Activated CD4-positive, alpha-beta memory T cell treated with anti-CD3 and anti-CD28 coated beads for 36 hours (primary cell): ENCODE measurements at regions not wholly inside any gene's neighbourhood (a gene's known extent, or its start where the extent isn't known, plus 50 kb on each side); places are given as distances from the start of the nearest gene placed in this dataset.

Experiments
- CTCF ChIA-PET: fragments of 350-600 bp; sonication (Branson Sonifier 250); formaldehyde crosslinking; loops from one replicate; lab custom pipeline; 2021; ENCODE audit warnings: antibody characterized with exemption, inconsistent platforms; lab: Charles Lee
- POLR2A ChIA-PET: fragments of 350-600 bp; sonication (Branson Sonifier 250); formaldehyde crosslinking; loops from one replicate; lab custom pipeline; 2021; ENCODE audit warnings: antibody characterized with exemption; lab: Charles Lee
- DNase-seq: peaks from one replicate; pipeline ENCODE4 v3.0.0-alpha.2; 2020
- H3K27ac Mint-ChIP-seq: one replicate; pipeline ENCODE4 v1.8.0; 2021; ENCODE audit warnings: mixed read lengths
- H3K27me3 Mint-ChIP-seq: one replicate; pipeline ENCODE4 v1.8.0; 2021; ENCODE audit warnings: mixed read lengths
- H3K36me3 Mint-ChIP-seq: one replicate; pipeline ENCODE4 v1.8.0; 2021; ENCODE audit warnings: mixed read lengths
- H3K4me1 Mint-ChIP-seq: one replicate; pipeline ENCODE4 v1.8.0; 2021; ENCODE audit warnings: low read depth, mixed read lengths
- H3K4me3 Mint-ChIP-seq: one replicate; pipeline ENCODE4 v1.8.0; 2021; ENCODE audit warnings: mild to moderate bottlenecking, mixed read lengths
- H3K9me3 Mint-ChIP-seq: one replicate; pipeline ENCODE4 v1.8.0; 2021; ENCODE audit warnings: mixed read lengths
- intact Hi-C: fragments of 100-400 bp; cut with micrococcal nuclease; formaldehyde crosslinking; loops from one replicate; pipeline ENCODE4 v1.15.1; 2023

- Mint-ChIP-seq H3K36me3 (no peaks in the 10 kb centered on the region), H3K27me3 (no peaks in the 10 kb centered on the region), H3K4me3 (no peak overlapping the region), H3K9me3 (no peaks in the 10 kb centered on the region), H3K27ac (no peak overlapping the region), H3K4me1 (no peaks in the 10 kb centered on the region)
- ChIA-PET POLR2A (no interaction called here), CTCF (no interaction called here)
- DNase-seq, result no peak
- intact Hi-C loops, result no loop called here
These were observed 389.9 kb upstream of the PCDH9 start for GRCh38 chr13:67619995-67620380.

DNA sequence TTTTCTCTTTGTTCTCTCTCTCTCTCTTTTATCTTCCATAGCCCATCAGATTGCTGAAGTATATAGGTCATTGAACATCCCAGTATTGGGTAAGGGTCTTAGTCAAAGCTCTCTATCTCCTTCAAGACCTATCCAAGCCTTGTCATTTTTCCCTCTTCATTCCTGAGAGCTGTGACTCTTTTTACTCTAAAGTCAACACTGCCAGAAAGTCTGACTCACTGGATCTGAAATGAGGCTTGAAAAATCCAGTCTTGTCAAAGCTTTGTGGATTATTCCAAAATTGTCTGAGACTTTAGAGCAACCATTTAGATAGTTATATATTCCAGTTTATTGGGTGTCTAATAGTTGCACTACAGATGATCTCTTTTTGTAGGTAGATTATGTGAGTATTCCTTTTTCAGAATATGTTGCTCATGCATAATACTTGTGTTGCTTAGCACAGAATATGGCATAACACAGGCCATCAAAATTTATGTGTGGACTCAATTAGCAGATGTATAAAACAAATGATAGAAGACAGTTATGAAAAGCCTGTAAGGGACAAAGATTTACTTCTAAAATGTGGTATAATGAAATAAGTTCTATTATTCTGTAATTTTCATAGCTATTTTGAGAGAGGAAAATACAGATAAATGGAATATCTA lies 389.3 kb upstream of the PCDH9 start:
- intact Hi-C loops, result no loop called here

DNA sequence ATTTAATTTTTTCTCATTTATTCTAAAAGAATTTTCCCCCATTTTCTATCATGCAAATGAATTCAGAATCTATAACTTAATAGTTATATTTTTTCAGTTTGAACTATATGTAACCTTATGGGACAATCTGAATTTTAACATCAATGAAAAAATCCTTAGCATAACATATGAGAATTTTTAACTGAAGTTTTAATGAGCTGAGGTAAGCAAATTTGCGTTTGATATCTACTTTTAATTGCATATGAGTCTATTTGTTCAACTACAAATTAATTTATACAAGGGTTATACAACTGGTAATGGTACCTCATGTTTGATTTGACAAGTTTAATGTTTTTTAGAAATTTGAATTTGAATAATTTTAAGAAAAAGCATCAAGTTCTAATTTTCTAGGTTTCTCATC lies 384.4 kb upstream of the PCDH9 start:
- Mint-ChIP-seq H3K27ac (no peak overlapping the region), H3K27me3 (no peaks in the 10 kb centered on the region), H3K36me3 (no peaks in the 10 kb centered on the region), H3K4me1 (no peaks in the 10 kb centered on the region), H3K4me3 (no peak overlapping the region), H3K9me3 (no peaks in the 10 kb centered on the region)
- CTCF ChIA-PET, result interaction anchor here (0.5 kb wide), 1 partner anchor 388 kb away, joined by 3 read pairs; no protein-coding TSS in a partner anchor
- intact Hi-C loops, result no loop called here
- no peak for DNase-seq
- POLR2A ChIA-PET, result no interaction called here

More for the DNA sequence above, 389.3 kb upstream of the PCDH9 start:
- H3K9me3 Mint-ChIP-seq, result no peaks in the 10 kb centered on the region
- no peak overlapping the region for H3K4me3 Mint-ChIP-seq
- H3K36me3 Mint-ChIP-seq, result no peaks in the 10 kb centered on the region
- DNase-seq, result no peak
- CTCF ChIA-PET, result no interaction called here
- H3K27me3 Mint-ChIP-seq, result no peaks in the 10 kb centered on the region
- no peak overlapping the region for H3K27ac Mint-ChIP-seq
- POLR2A ChIA-PET, result no interaction called here
- H3K4me1 Mint-ChIP-seq, result no peaks in the 10 kb centered on the region

- DNase-seq, result no peak
- intact Hi-C loops, result no loop called here
- Mint-ChIP-seq H3K27ac (no peak overlapping the region), H3K27me3 (no peaks in the 10 kb centered on the region), H3K4me3 (no peak overlapping the region), H3K9me3 (no peaks in the 10 kb centered on the region), H3K36me3 (no peaks in the 10 kb centered on the region), H3K4me1 (no peaks in the 10 kb centered on the region)
- CTCF ChIA-PET, result no interaction called here
- POLR2A ChIA-PET, result no interaction called here
These were observed 383.9 kb upstream of the PCDH9 start for GRCh38 chr13:67614013-67614412.

DNA sequence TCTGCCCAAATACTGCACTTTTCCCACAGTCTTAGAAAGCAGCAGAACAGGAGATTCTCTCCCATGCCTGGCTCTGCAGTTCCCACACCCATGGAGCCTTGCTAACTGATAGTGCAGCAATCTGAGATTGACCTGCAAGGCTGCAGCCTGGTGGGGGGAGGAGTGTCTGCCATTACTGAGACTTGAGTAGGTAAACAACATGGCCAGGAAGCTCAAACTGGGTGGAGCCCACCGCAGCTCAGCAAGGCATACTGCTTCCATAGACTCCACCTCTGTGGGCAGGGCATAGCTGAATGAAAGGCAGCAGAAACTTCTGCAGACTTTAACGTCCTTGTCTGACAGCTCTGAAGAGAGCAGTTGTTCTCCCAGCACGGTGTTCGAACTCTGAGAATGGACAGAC lies 358.5 kb upstream of the PCDH9 start:
- no peaks in the 10 kb centered on the region for H3K36me3 Mint-ChIP-seq
- peaks cover 13% of the 10 kb centered on the region for H3K9me3 Mint-ChIP-seq
- H3K4me1 Mint-ChIP-seq, result no peaks in the 10 kb centered on the region
- ChIA-PET CTCF (no interaction called here), POLR2A (no interaction called here)
- intact Hi-C loops, result no loop called here
- no peak overlapping the region for H3K4me3 Mint-ChIP-seq
- no peaks in the 10 kb centered on the region for H3K27me3 Mint-ChIP-seq
- no peak overlapping the region for H3K27ac Mint-ChIP-seq
- no peak for DNase-seq

- Mint-ChIP-seq H3K4me1 (no peaks in the 10 kb centered on the region), H3K27ac (no peak overlapping the region), H3K4me3 (no peak overlapping the region), H3K36me3 (no peaks in the 10 kb centered on the region), H3K9me3 (peaks cover 5% of the 10 kb centered on the region), H3K27me3 (no peaks in the 10 kb centered on the region)
- DNase-seq, result no peak
- intact Hi-C loops, result no loop called here
- ChIA-PET CTCF (no interaction called here), POLR2A (no interaction called here)
These were observed 347.2 kb upstream of the PCDH9 start for GRCh38 chr13:67577361-67577760.

DNA sequence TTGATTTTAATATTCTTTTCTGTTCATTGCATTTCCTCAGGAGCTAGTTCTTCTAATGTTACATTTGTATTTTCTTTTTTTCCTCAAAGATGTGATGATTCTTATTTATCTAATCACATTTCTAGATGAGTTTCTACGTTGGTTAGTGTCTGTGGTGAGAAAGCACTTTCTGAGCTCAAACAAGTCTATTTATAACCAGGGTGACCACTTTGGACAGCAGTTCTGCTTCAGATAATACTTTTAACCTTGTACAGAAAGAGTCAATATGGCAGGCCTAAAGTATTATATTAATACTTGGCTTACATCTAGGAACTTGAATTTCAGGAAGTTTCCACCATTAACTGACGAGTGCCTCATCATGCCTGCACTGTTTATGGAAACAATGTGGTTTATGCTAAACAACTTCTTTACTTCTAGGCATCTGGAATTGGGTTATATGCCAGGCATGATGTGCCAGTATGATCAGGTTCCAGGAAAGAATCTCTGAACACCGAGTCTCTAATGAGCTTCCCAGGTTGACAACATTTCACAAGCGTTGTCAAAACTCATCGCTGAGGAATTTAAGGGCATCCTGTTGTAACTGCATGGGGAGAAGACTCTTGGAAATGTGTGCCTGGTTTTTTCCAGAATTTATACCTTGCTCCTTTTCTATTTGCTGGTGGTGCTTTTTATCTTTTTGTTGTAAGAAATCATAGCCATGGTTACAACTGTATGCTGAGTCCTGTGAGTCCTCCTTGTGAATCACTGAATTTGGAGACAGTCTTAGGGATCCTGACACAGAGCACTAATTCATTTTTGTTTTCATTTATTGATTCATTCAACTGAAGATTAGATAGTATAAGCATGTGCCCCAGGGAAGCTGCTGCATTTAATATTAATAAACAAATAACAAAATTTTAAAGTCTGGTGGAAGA lies 344.4 kb upstream of the PCDH9 start:
- Mint-ChIP-seq H3K36me3 (no peaks in the 10 kb centered on the region), H3K9me3 (peaks cover 12% of the 10 kb centered on the region), H3K27me3 (no peaks in the 10 kb centered on the region), H3K4me3 (no peak overlapping the region), H3K4me1 (no peaks in the 10 kb centered on the region), H3K27ac (no peak overlapping the region)
- POLR2A ChIA-PET, result no interaction called here
- intact Hi-C loops, result no loop called here
- CTCF ChIA-PET, result no interaction called here
- no peak for DNase-seq

- Mint-ChIP-seq H3K9me3 (peaks cover 14% of the 10 kb centered on the region), H3K27me3 (no peaks in the 10 kb centered on the region), H3K27ac (no peak overlapping the region), H3K36me3 (no peaks in the 10 kb centered on the region), H3K4me3 (no peak overlapping the region), H3K4me1 (no peaks in the 10 kb centered on the region)
- ChIA-PET CTCF (no interaction called here), POLR2A (no interaction called here)
- no peak for DNase-seq
- intact Hi-C loops, result no loop called here
These were observed 338.1 kb upstream of the PCDH9 start for GRCh38 chr13:67568205-67568604.

DNA sequence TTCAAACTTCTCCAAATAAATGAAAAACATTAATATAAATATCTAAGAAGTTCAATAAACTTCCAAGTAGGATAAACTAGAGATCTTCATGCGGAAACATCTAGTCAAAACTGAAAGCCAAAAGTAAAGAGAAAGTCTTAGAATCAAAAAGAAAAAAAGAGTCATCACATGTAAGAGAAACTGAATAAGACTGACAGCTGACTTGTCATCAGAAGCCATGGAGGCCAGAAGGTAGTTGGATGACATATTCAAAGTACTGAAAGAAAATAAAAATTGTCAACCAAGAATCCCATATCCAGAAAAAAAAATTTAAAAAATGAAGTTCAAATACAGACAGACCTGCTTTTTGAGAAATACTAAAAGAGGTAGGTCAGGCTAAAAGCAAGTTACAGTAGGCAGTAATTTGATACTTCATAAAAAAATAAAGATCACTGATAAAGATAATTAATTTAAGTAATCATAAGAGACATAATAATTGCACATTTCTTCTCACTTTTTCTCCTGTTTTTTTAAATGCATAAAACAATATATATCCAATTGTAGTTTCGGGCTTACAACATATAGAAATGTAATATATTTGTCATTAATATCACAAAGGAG lies 327.6 kb upstream of the PCDH9 start:
- CTCF ChIA-PET, result no interaction called here
- intact Hi-C loops, result no loop called here
- H3K4me1 Mint-ChIP-seq, result no peaks in the 10 kb centered on the region
- H3K27me3 Mint-ChIP-seq, result no peaks in the 10 kb centered on the region
- H3K4me3 Mint-ChIP-seq, result no peak overlapping the region
- POLR2A ChIA-PET, result no interaction called here
- no peaks in the 10 kb centered on the region for H3K36me3 Mint-ChIP-seq
- peaks cover 17% of the 10 kb centered on the region for H3K9me3 Mint-ChIP-seq
- no peak for DNase-seq
- no peak overlapping the region for H3K27ac Mint-ChIP-seq

DNA sequence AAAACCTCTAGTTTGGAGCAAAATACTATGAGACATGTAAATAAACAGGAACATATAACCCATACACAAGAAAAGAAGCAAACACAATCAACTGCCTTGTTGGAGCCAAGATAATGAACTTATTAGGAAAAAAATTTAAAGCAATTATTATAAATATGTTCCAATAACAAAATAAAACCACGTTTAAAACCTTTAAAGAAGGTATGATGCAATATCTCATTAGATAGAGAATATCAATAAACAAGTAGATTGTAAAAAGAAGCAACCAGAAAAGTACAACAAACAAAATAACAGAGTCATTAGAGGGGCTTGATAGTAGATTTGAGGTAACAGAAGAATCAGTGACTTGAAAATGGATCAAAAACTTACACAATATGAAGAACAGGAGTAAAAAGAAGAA lies 327.0 kb upstream of the PCDH9 start:
- CTCF ChIA-PET, result no interaction called here
- no peaks in the 10 kb centered on the region for H3K27me3 Mint-ChIP-seq
- H3K36me3 Mint-ChIP-seq, result no peaks in the 10 kb centered on the region
- intact Hi-C loops, result no loop called here
- no peak for DNase-seq
- no peak overlapping the region for H3K4me3 Mint-ChIP-seq
- POLR2A ChIA-PET, result no interaction called here
- H3K9me3 Mint-ChIP-seq, result peaks cover 17% of the 10 kb centered on the region
- no peak overlapping the region for H3K27ac Mint-ChIP-seq
- no peaks in the 10 kb centered on the region for H3K4me1 Mint-ChIP-seq

- intact Hi-C loops, result no loop called here
- Mint-ChIP-seq H3K27ac (no peak overlapping the region), H3K4me3 (no peak overlapping the region), H3K4me1 (no peaks in the 10 kb centered on the region), H3K27me3 (no peaks in the 10 kb centered on the region), H3K36me3 (no peaks in the 10 kb centered on the region), H3K9me3 (peaks cover 17% of the 10 kb centered on the region)
- ChIA-PET CTCF (no interaction called here), POLR2A (no interaction called here)
- DNase-seq, result no peak
These were observed 324.8 kb upstream of the PCDH9 start for GRCh38 chr13:67554746-67555452.

- H3K36me3 Mint-ChIP-seq, result no peaks in the 10 kb centered on the region
- no peaks in the 10 kb centered on the region for H3K27me3 Mint-ChIP-seq
- no peak for DNase-seq
- ChIA-PET POLR2A (no interaction called here), CTCF (no interaction called here)
- peaks cover 17% of the 10 kb centered on the region for H3K9me3 Mint-ChIP-seq
- H3K4me3 Mint-ChIP-seq, result no peak overlapping the region
- no peak overlapping the region for H3K27ac Mint-ChIP-seq
- intact Hi-C loops, result no loop called here
- H3K4me1 Mint-ChIP-seq, result no peaks in the 10 kb centered on the region
These were observed 324.1 kb upstream of the PCDH9 start for GRCh38 chr13:67554286-67554685.
